Right lobe of liver (tissue), 4 donors: ENCODE measurements at regions not wholly inside any gene's neighbourhood (a gene's known extent, or its start where the extent isn't known, plus 50 kb on each side); places are given as distances from the start of the nearest gene placed in this dataset.

Experiments used
- POLR2A ChIP-seq: fragments of 450-650 bp; IDR thresholded peaks from one replicate; pipeline ENCODE4 v1.6.1; 2017; ENCODE audit warnings: antibody characterized with exemption, mild to moderate bottlenecking
- TF ChIP-seq, protein P1 (sequence below), 4 donors: fragments of 200-600 bp in 3 of 4; fragments of 450-650 bp in 1 of 4; IDR thresholded peaks; one replicate each; pipeline versions ENCODE4 v1.5.1 to v1.8.0; 2016 to 2022; ENCODE audit warnings: antibody characterized with exemption in 4 of 4, mild to moderate bottlenecking in 2 of 4
- donor health status: DM: no; HTN: no; CAD: no.
- donor health status: DM: no; HTN: no; CAD: no.
- donor health status: DM: no; HTN: yes; CAD: no.

DNA sequence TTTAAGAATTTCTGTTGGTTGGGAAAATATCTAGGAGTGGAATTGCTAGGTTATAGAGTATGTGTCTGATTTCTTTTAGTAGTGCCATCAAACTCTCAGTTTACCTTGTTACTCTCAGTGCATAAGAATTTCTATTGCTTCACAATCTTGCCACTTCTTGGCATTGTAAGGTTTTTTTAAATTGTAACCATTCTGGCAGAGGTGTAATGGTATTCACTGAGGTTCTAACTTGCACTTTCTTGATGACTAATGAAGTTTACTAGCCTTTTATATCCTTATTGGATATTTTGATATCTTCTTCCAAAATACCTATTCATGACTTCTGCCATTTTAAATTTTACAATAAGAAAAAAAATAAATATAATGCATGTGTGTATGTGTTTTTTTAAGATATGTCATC is 478.0 kb downstream of the NAV3 start:
- TF ChIP-seq, protein P1, sequence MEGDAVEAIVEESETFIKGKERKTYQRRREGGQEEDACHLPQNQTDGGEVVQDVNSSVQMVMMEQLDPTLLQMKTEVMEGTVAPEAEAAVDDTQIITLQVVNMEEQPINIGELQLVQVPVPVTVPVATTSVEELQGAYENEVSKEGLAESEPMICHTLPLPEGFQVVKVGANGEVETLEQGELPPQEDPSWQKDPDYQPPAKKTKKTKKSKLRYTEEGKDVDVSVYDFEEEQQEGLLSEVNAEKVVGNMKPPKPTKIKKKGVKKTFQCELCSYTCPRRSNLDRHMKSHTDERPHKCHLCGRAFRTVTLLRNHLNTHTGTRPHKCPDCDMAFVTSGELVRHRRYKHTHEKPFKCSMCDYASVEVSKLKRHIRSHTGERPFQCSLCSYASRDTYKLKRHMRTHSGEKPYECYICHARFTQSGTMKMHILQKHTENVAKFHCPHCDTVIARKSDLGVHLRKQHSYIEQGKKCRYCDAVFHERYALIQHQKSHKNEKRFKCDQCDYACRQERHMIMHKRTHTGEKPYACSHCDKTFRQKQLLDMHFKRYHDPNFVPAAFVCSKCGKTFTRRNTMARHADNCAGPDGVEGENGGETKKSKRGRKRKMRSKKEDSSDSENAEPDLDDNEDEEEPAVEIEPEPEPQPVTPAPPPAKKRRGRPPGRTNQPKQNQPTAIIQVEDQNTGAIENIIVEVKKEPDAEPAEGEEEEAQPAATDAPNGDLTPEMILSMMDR (IDR thresholded peaks at IDR 0.05), result no peak
- no peak for TF ChIP-seq POLR2A
